ENCODE measurements at regions not wholly inside any gene's neighbourhood (a gene's known extent, or its start where the extent isn't known, plus 50 kb on each side); places are given as distances from the start of the nearest gene placed in this dataset.

DNA sequence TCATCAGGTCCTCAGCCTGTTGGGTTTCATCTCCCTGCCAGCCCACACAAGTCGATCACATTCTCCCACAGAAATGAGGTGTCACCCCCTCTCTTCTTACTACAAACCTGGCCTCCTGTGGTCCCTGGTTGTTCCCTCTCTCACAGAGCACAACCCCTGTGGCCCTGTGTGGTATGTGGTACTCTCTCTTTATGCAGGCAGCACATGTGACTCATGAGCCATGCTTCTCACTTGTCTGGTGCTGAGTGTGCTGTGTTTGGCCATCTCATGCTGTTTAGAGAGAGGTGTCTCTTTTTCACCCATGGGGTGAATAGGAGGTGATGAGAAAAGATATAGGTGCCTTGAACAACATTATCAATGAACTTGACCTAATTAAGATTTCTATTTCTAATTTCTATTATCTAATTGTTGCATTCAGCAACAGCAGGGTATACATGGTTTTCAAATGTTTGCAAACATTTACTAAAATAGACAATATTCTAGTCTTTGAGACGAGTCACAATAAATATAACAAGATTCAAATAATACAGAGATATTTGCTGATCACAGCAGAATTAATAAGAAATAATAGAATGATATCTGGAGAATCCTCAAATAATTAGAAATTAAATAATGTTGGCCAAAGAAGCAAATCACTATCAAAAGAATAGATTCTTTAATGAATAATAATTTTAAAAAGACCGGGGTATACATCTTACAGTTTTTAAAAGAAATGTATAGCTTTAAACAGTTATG, 633.8 kb upstream of the IGFBP3 start:
- Histone ChIP-seq H3K4me1 (replicated peaks) (no peaks in the 10 kb centered on the region), H3K27ac (no peak overlapping the region), H3K4me3 (no peak overlapping the region), H3K27me3 (replicated peaks; ENCODE audit: insufficient read depth) (no peaks in the 10 kb centered on the region), H3K9me3 (no peaks in the 10 kb centered on the region), H3K36me3 (no peaks in the 10 kb centered on the region)
- WGBS: 92% methylated on average over 3 of the region's 3 CpGs
- DNase-seq (ENCODE audit: low spot score): no peak
- TF ChIP-seq POLR2A (IDR thresholded peaks at IDR 0.05) (no peak), POLR2AphosphoS5 (IDR thresholded peaks at IDR 0.05) (no peak), CTCF (IDR thresholded peaks at IDR 0.05) (no peak)
- intact Hi-C loops (cut with DNase I): loop anchor here (5.0 kb wide), 1 partner anchor 633 kb away; the partner anchor contains the start of gene IGFBP3

- no peak overlapping the region for H3K4me3 ChIP-seq
- H3K4me1 ChIP-seq (replicated peaks): no peaks in the 10 kb centered on the region
- no peak for DNase-seq (ENCODE audit: low spot score)
- no peaks in the 10 kb centered on the region for H3K9me3 ChIP-seq
- TF ChIP-seq POLR2AphosphoS5 (IDR thresholded peaks at IDR 0.05): no peak
- no peak for TF ChIP-seq POLR2A (IDR thresholded peaks at IDR 0.05)
- TF ChIP-seq CTCF (IDR thresholded peaks at IDR 0.05): no peak
- no peak overlapping the region for H3K27ac ChIP-seq
- no peaks in the 10 kb centered on the region for H3K36me3 ChIP-seq
- WGBS: 86% methylated on average over 1 of the region's 1 CpG
- intact Hi-C loops (cut with DNase I): no loop called here
- no peaks in the 10 kb centered on the region for H3K27me3 ChIP-seq (replicated peaks; ENCODE audit: insufficient read depth)
Observed at GRCh38 chr7:46551603-46552002, 630.5 kb upstream of the IGFBP3 start.

DNA sequence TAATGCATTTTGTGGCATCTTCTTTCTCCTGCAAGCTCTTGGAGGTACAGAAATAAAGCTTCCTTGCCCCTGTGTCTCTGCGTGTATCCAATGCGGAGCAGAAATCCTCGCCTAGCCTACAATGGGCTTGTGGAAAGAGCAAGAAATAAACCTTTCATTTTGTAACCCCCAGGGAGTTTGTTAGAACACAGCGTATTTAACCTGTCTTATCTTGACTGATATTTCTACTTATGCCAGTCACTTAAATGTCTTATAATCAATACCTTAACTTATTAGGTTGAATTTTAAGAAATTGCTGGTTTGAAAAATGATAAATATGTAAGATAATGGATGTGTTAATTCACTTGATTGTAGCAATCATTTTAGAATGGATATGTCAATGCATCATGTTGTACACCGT, 629.8 kb upstream of the IGFBP3 start:
- intact Hi-C loops (cut with DNase I): no loop called here
- Histone ChIP-seq H3K4me1 (replicated peaks) (no peaks in the 10 kb centered on the region), H3K27ac (no peak overlapping the region), H3K36me3 (no peaks in the 10 kb centered on the region), H3K4me3 (no peak overlapping the region), H3K9me3 (no peaks in the 10 kb centered on the region), H3K27me3 (replicated peaks; ENCODE audit: insufficient read depth) (no peaks in the 10 kb centered on the region)
- 77% methylated on average over 5 of the region's 5 CpGs for WGBS
- TF ChIP-seq CTCF (IDR thresholded peaks at IDR 0.05) (no peak), POLR2A (IDR thresholded peaks at IDR 0.05) (no peak), POLR2AphosphoS5 (IDR thresholded peaks at IDR 0.05) (no peak)
- no peak for DNase-seq (ENCODE audit: low spot score)

- Histone ChIP-seq H3K27ac (no peak overlapping the region), H3K4me3 (no peak overlapping the region), H3K27me3 (replicated peaks; ENCODE audit: insufficient read depth) (no peaks in the 10 kb centered on the region), H3K4me1 (replicated peaks) (no peaks in the 10 kb centered on the region), H3K9me3 (no peaks in the 10 kb centered on the region), H3K36me3 (no peaks in the 10 kb centered on the region)
- intact Hi-C loops (cut with DNase I): no loop called here
- 56% methylated on average over 3 of the region's 3 CpGs for WGBS
- TF ChIP-seq POLR2A (IDR thresholded peaks at IDR 0.05) (no peak), POLR2AphosphoS5 (IDR thresholded peaks at IDR 0.05) (peak; percentile 48)
- DNase-seq (ENCODE audit: low spot score): no peak
Observed at GRCh38 chr7:46549892-46550639, 629.0 kb upstream of the IGFBP3 start.

- H3K9me3 ChIP-seq: no peaks in the 10 kb centered on the region
- intact Hi-C loops (cut with DNase I): no loop called here
- 74% methylated on average over 1 of the region's 1 CpG for WGBS
- no peaks in the 10 kb centered on the region for H3K4me1 ChIP-seq (replicated peaks)
- no peak overlapping the region for H3K27ac ChIP-seq
- H3K27me3 ChIP-seq (replicated peaks; ENCODE audit: insufficient read depth): no peaks in the 10 kb centered on the region
- no peak overlapping the region for H3K4me3 ChIP-seq
- no peak for DNase-seq (ENCODE audit: low spot score)
- TF ChIP-seq POLR2A (IDR thresholded peaks at IDR 0.05): no peak
- TF ChIP-seq CTCF (IDR thresholded peaks at IDR 0.05): no peak
- TF ChIP-seq POLR2AphosphoS5 (IDR thresholded peaks at IDR 0.05): no peak
- no peaks in the 10 kb centered on the region for H3K36me3 ChIP-seq
Observed at GRCh38 chr7:46549347-46549746, 628.3 kb upstream of the IGFBP3 start.
